Kidney epithelial cell (primary cell): ENCODE measurements at regions not wholly inside any gene's neighbourhood (a gene's known extent, or its start where the extent isn't known, plus 50 kb on each side); places are given as distances from the start of the nearest gene placed in this dataset.

Source experiments
- DNase-seq: peaks from one replicate; pipeline ENCODE4 v3.0.0-alpha.2; 2010; ENCODE audit warnings: low read depth
- H3K27me3 ChIP-seq: 2 replicates; pipeline ENCODE4 v1.6.0; 2011; ENCODE audit warnings: low read length; ENCODE audit not compliant: control insufficient read depth, insufficient read depth
- H3K36me3 ChIP-seq: 2 replicates; pipeline ENCODE4 v1.5.1; 2011; ENCODE audit warnings: low read length; ENCODE audit not compliant: control insufficient read depth, insufficient read depth
- H3K4me3 ChIP-seq: 2 replicates; pipeline ENCODE4 v1.5.1; 2011; ENCODE audit warnings: low read depth, mild to moderate bottlenecking, control low read depth, low read length
- CTCF ChIP-seq: IDR thresholded peaks from 2 replicates; pipeline ENCODE4 v1.5.1; 2011; ENCODE audit warnings: mild to moderate bottlenecking, moderate library complexity, low read length, control low read depth, inconsistent platforms; ENCODE audit not compliant: insufficient read depth, poor library complexity, severe bottlenecking

GRCh38 chr6:72553531-72554511 is 68.0 kb upstream of the KCNQ5 start:
- H3K4me3 ChIP-seq: no peak overlapping the region
- TF ChIP-seq CTCF: no peak
- no peaks in the 10 kb centered on the region for H3K36me3 ChIP-seq
- peak; percentile 14 for DNase-seq
- no peaks in the 10 kb centered on the region for H3K27me3 ChIP-seq

- no peak overlapping the region for H3K4me3 ChIP-seq
Measured at GRCh38 chr6:72554761-72555221, 67.1 kb upstream of the KCNQ5 start.

GRCh38 chr6:72559067-72559466 is 62.8 kb upstream of the KCNQ5 start:
- Histone ChIP-seq H3K36me3 (no peaks in the 10 kb centered on the region), H3K4me3 (no peak overlapping the region), H3K27me3 (no peaks in the 10 kb centered on the region)
- no peak for DNase-seq
- TF ChIP-seq CTCF: no peak

More at GRCh38 chr6:72554761-72555221, 67.1 kb upstream of the KCNQ5 start:
- no peak for TF ChIP-seq CTCF
- DNase-seq: no peak
- Histone ChIP-seq H3K27me3 (no peaks in the 10 kb centered on the region), H3K36me3 (no peaks in the 10 kb centered on the region)

GRCh38 chr6:72559555-72559954 is 62.3 kb upstream of the KCNQ5 start:
- Histone ChIP-seq H3K4me3 (no peak overlapping the region), H3K36me3 (no peaks in the 10 kb centered on the region), H3K27me3 (no peaks in the 10 kb centered on the region)
- TF ChIP-seq CTCF: no peak
- DNase-seq: no peak

GRCh38 chr6:72560721-72561593 is 60.9 kb upstream of the KCNQ5 start:
- no peaks in the 10 kb centered on the region for H3K36me3 ChIP-seq
- no peak for TF ChIP-seq CTCF
- H3K4me3 ChIP-seq: no peak overlapping the region
- no peak for DNase-seq
- no peaks in the 10 kb centered on the region for H3K27me3 ChIP-seq
